NCI-H748 (cell line): ENCODE measurements at regions not wholly inside any gene's neighbourhood (a gene's known extent, or its start where the extent isn't known, plus 50 kb on each side); places are given as distances from the start of the nearest gene placed in this dataset.
"Not testable (repeated sequence)": the region's sequence is repeated elsewhere in the genome, so short reads cannot be mapped to it uniquely, and the experiment has no call there.

Experiments
- DNase-seq: peaks from one replicate; lab custom pipeline; 2025; ENCODE audit not compliant: unreplicated experiment; lab: John Stamatoyannopoulos, UW

GRCh38 chr16:85533593-85533992 is 79.5 kb upstream of the GSE1 start:
- not testable (repeated sequence) for DNase-seq

DNA sequence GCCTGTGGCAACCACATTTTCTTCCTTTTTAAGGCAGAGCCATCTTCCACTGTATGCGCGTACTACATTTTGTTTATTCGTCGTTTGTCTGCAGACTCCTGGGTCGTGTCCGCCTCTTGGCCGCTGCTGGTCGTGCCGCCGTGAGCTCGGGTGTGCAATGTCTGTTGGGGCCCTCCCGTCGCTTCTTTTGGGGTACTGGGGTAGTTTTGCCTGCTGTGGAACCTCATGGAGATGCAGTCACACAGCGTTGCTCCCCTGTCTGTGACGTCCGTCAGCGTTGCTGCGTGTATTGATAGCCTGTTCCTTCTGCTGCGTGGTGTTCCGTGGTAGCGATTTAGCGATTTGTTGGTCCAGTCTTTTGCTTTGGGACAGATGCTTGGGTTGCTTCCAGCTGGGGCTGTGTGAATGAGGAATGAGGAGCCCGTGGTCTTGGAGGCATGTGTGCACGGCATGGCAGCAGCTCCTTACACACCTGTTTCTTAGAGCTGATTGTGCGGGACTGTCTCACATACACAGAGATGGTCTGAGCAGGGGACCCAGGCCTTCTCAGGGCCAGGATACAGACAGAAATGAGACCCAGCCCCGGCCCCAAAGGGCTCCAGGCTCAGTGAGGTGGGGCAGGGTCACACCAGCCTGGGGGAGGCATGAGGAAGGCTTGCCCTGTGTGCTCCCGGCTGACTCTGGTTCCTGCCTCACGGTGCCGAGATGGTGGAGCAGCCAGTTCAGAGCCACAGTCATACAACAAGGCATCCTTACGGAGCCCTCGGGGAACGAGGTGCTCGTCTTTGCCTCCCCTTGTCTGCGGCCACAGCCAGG is 78.4 kb upstream of the GSE1 start:
- no peak for DNase-seq

GRCh38 chr16:85535352-85536072 is 77.6 kb upstream of the GSE1 start:
- DNase-seq: no peak

DNA sequence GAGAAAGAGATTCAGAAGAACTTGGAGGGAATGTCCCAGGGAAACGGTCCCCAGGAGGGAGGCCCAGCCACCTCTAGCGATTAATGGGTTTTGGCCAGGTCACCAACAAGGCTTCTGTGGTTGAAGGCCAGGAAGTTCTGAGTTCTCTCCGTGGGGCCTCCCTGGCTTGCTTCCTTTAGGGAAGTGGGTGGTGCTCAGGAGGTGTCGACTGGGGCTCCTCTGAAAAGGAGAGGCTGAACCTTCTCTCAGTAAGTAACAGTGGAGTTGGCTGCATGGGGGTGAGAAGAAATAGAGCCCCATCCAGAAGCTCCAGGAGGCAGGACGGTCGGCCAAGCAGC is 77.1 kb upstream of the GSE1 start:
- DNase-seq: no peak

GRCh38 chr16:85536411-85537330 is 76.5 kb upstream of the GSE1 start:
- no peak for DNase-seq

- DNase-seq: no peak
These were observed 75.8 kb upstream of the GSE1 start for GRCh38 chr16:85537331-85537788.

- DNase-seq: peak; percentile 36
These were observed 75.2 kb upstream of the GSE1 start for GRCh38 chr16:85537795-85538401.

GRCh38 chr16:85539084-85539483 is 74.0 kb upstream of the GSE1 start:
- DNase-seq: peak; percentile 95

DNA sequence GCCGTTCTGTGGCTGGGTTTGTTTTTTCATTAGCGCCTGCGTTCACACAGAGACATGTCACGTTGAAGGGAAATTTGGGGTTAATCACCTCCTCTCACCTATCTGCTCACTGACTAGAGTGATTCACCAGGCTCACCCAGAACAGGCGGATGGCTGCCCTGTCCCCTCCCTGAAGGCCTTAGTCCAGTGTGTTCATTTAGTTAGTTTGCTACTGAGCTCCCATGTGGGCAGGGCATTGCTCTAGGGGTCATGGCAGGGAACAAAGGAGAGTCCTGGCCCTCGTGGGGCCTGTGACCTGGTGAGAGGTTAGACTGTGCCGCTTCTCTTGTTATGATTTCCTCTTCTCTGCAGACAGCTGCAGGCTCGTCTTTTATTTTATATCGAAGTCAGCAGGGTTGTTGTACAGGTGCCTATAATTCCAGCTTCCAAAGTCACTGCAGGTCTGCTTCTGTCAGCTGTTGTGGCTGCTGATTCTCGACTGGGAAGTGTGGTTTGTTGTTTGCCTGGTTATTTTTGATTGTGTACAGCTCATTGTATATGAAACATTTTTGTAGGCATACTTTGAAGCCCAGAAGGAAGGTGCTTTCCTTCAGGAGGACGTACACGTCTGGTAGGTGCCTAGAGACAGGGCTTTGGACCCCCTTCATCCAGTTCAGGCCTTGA is 73.4 kb upstream of the GSE1 start:
- peak; percentile 52 for DNase-seq

- no peak for DNase-seq
These were observed 71.9 kb upstream of the GSE1 start for GRCh38 chr16:85541181-85541580.

DNA sequence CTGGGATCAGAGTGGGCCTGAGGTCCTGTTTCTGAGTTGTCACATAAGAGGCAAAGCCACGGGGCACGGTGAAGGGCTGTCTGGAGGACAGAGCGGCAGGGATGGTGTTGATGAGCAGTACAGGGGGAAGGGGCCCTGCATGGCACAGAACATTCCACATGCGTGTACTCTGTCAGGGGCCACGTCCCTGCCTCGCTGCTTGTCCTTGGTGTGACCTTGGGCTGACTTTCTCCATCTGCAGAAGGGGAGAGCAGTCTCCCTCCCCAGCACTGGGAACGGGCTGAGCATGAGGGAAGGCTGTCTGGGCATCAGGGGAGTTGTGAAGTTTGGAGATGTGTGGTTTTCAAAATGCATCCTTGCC is 71.5 kb upstream of the GSE1 start:
- DNase-seq: no peak

- no peak for DNase-seq
These were observed 70.9 kb upstream of the GSE1 start for GRCh38 chr16:85541980-85542900.

GRCh38 chr16:85543536-85543935 is 69.6 kb upstream of the GSE1 start:
- no peak for DNase-seq

DNA sequence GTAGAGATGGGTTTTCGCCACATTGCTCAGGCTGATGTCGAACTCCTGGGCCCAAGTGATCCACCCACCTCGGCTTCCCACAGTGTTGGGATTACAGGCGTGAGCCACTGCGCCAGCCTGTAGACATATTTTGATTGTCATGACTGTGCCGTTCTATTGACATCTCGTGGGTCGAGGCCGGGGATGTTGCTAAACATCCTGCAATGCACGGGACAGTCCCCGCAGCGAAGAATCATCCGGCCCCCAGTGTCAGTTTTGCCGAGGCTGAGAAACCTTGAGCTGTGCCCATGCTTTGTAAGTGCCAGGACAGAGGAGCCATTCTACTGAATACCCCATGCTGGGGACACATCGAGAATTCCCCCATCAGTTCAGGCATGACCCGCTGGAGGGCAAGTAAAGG is 69.1 kb upstream of the GSE1 start:
- no peak for DNase-seq

DNA sequence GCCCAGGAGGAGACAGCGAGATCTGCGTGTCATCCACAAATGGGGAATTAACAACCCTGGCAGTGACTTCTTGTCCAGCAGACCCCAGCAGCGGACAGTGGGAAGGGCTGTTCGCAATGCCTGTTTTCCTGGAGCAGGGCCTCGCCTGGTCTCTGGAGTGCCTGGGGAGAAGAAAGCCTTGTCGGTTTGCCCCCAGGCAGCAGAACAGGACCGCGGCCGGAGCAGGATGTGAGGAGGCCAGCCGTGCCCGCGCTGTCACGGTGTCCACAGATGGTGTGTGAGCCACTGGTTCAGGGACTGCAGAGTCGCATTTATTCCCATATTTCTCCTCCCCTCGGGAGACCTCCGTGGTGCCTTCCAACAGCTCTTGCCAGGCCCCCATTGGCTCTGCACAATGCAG is 68.5 kb upstream of the GSE1 start:
- no peak for DNase-seq

- no peak for DNase-seq
These were observed 67.8 kb upstream of the GSE1 start for GRCh38 chr16:85545227-85545818.

DNA sequence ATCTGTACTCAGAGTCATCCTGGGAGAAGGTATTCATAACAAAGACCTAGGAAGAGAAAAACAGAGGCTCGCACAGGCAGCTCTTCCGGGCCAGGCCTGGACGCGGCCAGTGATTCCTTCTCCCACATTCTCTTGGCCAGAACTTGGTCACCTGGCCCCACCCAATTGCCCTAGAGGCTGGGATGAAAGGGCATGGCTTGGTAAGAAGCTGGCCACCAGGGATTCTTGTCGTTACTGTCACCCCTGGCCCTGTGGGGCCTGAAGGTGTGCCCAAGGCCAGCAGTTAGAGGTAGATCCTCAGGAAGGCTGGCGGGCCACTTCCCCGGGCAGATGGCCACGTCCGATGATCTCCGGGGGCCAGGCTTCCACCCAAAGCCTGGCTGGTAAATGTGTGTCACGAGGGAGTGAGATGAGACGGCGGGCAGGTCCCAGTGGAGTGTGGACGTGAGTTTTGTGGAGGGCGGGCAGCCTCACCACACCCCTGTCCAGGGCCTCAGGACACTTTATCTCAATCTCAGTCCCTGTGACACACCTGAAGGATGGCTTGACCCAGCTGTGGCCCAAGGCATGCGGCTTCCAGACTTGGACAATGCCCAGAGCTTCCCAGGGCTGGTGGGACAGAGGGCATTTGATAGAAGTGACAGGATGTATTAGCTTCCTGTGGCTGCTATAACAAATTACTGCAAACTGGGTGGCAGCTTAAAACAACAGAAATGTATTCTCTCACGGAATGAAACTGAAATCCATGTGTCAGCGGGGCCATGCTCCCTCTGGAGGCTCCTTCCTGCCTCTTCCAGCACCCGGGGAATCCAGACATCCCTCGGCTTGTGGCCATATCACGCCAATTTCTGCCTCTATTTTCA is 66.3 kb upstream of the GSE1 start:
- DNase-seq: no peak

- DNase-seq: no peak
These were observed 64.7 kb upstream of the GSE1 start for GRCh38 chr16:85548375-85548774.
